ENCODE measurements at regions not wholly inside any gene's neighbourhood (a gene's known extent, or its start where the extent isn't known, plus 50 kb on each side); places are given as distances from the start of the nearest gene placed in this dataset.

- no peak overlapping the region for H2BK12ac ChIP-seq (ENCODE audit: low read depth, low read length)
- POLR2A ChIA-PET (ENCODE audit: partially characterized antibody): no interaction called here
- H3K4me1 ChIP-seq (replicated peaks in 1 of 4; ENCODE audit: control insufficient read depth in 3 of 4, insufficient read depth in 4 of 4, low read length in 3 of 4): no peaks in the 10 kb centered on the region
- H3K36me3 ChIP-seq (ENCODE audit: control insufficient read depth in 2 of 4, insufficient read depth in 4 of 4, low read length in 3 of 4): no peaks in the 10 kb centered on the region
- no peak overlapping the region for H4K91ac ChIP-seq (replicated peaks; ENCODE audit: insufficient read length, low read length)
- H2AK5ac ChIP-seq (ENCODE audit: low read depth, low read length): no peak overlapping the region
- no peaks in the 10 kb centered on the region for H3K79me2 ChIP-seq (ENCODE audit: control insufficient read depth in 1 of 2, insufficient read depth in 2 of 2, low read length in 2 of 2)
- no peak overlapping the region for H3K18ac ChIP-seq (ENCODE audit: extremely low read depth, low read length)
- no peak overlapping the region for H4K8ac ChIP-seq (ENCODE audit: extremely low read depth, insufficient read depth, low read length)
- CTCF ChIA-PET (ENCODE audit: partially characterized antibody): interaction anchor here (0.6 kb wide), 2 partner anchors 103 to 463 kb away, joined by 3 read pairs; no protein-coding TSS in a partner anchor
- no peak overlapping the region for H3K9ac ChIP-seq (replicated peaks in 1 of 4; ENCODE audit: extremely low read depth in 1 of 4, low read depth in 3 of 4, low read length in 3 of 4)
- H3K4ac ChIP-seq (replicated peaks; ENCODE audit: insufficient read length, low read depth, low read length): no peak overlapping the region
- DNase-seq (ENCODE audit: low read depth in 1 of 2, low spot score in 2 of 2): no peak
- H3K23ac ChIP-seq (ENCODE audit: insufficient read length): no peak overlapping the region
- H2BK120ac ChIP-seq (replicated peaks; ENCODE audit: low read depth, low read length): no peak overlapping the region
- H3K14ac ChIP-seq (ENCODE audit: insufficient read length): no peak overlapping the region
- no peak overlapping the region for H3K27ac ChIP-seq (ENCODE audit: low read depth, low read length)
- H2BK5ac ChIP-seq (ENCODE audit: low read depth, low read length): no peak overlapping the region
- no peak overlapping the region for H2BK20ac ChIP-seq (ENCODE audit: low read length)
- no peaks in the 10 kb centered on the region for H3K9me3 ChIP-seq (ENCODE audit: insufficient read depth in 2 of 2, low read depth in 1 of 2, low read length in 1 of 2)
- H4K5ac ChIP-seq (ENCODE audit: insufficient read length, low read depth, low read length): no peak overlapping the region
- WGBS, 2 experiments (ENCODE audit: extremely low coverage in 1 of 2, insufficient coverage in 1 of 2, insufficient read length in 1 of 2, insufficient replicate concordance in 2 of 2, low coverage in 1 of 2, low lambda C conversion rate in 2 of 2, missing lambda C conversion rate in 1 of 2): 93% methylated on average over 2 of the region's 2 CpGs; no CpG with 5 or more reads in 1 of the 2 experiments
- H3K56ac ChIP-seq (replicated peaks; ENCODE audit: insufficient read length, low read depth, low read length): no peak overlapping the region
- H3K27me3 ChIP-seq (replicated peaks in 1 of 4; ENCODE audit: control insufficient read depth in 3 of 4, extremely low read depth in 1 of 4, insufficient read depth in 3 of 4, low read length in 3 of 4): no peaks in the 10 kb centered on the region
- H3K79me1 ChIP-seq (ENCODE audit: low read depth, low read length): no peaks in the 10 kb centered on the region
- peak overlapping the region; percentile 62; the same call in 1 of the 2 replicates for H2AFZ ChIP-seq (ENCODE audit: low read length)
- H4K20me1 ChIP-seq (replicated peaks in 1 of 2; ENCODE audit: control insufficient read depth in 1 of 2, insufficient read depth in 2 of 2, low read length in 2 of 2): no peaks in the 10 kb centered on the region
- no peak overlapping the region for H3K4me2 ChIP-seq (ENCODE audit: insufficient read depth in 1 of 2, low read depth in 2 of 2, low read length in 2 of 2)
- H2BK15ac ChIP-seq (ENCODE audit: low read length): no peak overlapping the region
- H3K23me2 ChIP-seq (ENCODE audit: low read depth, low read length): no peaks in the 10 kb centered on the region
- FAIRE-seq: no peak
- H3K4me3 ChIP-seq (ENCODE audit: extremely low read depth in 1 of 4, insufficient read depth in 2 of 4, low read depth in 3 of 4, low read length in 4 of 4): no peak overlapping the region
- TF ChIP-seq GABPA (IDR thresholded peaks at IDR 0.05; ENCODE audit: borderline replicate concordance, insufficient read depth, low read length): no peak
- TF ChIP-seq, protein P1, sequence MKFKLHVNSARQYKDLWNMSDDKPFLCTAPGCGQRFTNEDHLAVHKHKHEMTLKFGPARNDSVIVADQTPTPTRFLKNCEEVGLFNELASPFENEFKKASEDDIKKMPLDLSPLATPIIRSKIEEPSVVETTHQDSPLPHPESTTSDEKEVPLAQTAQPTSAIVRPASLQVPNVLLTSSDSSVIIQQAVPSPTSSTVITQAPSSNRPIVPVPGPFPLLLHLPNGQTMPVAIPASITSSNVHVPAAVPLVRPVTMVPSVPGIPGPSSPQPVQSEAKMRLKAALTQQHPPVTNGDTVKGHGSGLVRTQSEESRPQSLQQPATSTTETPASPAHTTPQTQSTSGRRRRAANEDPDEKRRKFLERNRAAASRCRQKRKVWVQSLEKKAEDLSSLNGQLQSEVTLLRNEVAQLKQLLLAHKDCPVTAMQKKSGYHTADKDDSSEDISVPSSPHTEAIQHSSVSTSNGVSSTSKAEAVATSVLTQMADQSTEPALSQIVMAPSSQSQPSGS (IDR thresholded peaks at IDR 0.05; ENCODE audit: low read length): no peak
These were observed 811.9 kb upstream of the PCDH7 start for GRCh38 chr4:29908276-29908675.
